HG02970 (cell line): ENCODE measurements at regions not wholly inside any gene's neighbourhood (a gene's known extent, or its start where the extent isn't known, plus 50 kb on each side); places are given as distances from the start of the nearest gene placed in this dataset.
A peak's percentile ranks its signal among the peaks of the same experiment; 100 is the strongest.

Source experiments
- ATAC-seq: cut with Tn5 transposase; IDR thresholded peaks from one replicate; pipeline ENCODE4 v1.9.1; 2021; ENCODE audit warnings: mild to moderate bottlenecking, moderate library complexity, moderate number of reproducible peaks; ENCODE audit not compliant: unreplicated experiment, low FRiP score

DNA sequence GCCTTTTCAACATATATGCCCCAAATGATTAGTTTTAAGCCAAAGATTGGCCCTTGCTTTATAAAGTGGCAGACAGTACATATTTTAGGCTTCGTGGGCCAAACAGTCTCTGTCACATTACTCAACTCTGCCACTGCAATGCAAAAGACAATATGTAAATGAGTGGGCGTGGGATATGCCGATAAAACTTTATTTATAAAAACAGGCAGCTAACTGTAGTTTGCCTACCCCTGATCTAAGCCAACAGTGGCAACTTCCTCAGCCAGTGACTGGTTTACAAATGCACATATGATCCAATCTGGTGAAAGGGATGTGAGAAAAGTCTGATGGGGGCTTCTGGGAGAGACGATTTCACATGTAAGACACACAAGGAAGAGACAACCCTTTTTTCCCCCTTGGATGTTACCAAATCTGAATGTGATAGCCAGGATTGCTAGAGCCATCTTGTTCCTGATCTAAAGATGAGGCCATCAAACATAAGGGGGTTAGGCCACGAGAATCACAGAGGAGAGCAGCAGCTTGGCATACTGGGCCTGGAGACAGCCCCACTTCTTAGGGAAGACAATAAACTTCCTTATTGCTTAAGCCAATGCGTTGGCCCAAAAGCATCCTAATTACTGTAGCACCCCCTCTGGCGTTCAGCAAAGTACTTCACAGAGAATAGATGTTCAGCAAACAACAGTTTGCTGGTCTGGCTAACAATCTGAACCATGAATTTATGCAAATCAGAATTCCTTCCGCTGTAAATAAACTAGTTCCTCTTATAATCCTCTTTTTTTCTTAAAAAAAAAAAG is 75.2 kb upstream of the TMCC3 start:
- ATAC-seq, result no peak

GRCh38 chr12:94722664-94723063 is 72.3 kb upstream of the TMCC3 start:
- no peak for ATAC-seq

DNA sequence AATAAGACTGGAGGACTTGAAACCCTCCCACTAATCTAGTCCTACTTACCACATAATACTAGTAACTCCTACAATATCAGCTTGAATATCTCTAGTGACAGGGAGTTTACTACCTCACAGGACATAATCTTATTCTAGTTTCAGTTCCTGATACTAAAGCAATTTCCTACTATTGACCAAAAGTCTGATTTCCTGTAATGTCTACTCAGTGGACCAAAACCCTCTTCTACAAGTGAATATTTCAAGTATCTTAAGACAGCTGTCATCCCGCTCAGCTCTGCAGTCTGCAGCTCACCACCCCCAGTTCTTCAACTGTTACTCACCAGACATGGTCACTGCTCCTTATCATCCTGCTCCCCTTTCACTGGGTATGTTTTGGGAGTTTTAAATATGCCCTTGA is 70.8 kb upstream of the TMCC3 start:
- peak; percentile 82 for ATAC-seq

DNA sequence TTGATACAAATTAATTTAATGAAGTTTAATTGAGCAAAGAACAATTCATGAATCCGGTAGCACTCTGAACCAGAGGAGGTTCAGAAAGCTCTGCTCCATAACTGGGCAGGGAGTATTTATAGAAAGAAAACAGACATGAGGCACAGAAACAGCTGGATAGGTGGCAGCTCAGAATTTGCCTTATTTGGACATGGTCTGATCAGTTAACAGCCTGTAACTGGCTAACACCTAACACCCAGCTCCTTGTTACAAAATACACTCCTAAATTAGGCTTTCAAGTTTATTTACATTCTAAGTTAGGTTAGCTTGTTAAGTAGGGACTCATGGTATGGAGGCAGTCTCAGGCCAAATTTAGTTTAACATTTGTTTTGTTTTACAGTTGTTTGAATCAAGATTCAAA is 67.8 kb upstream of the TMCC3 start:
- ATAC-seq, result no peak

GRCh38 chr12:94717656-94718055 is 67.3 kb upstream of the TMCC3 start:
- ATAC-seq, result no peak

GRCh38 chr12:94717108-94717507 is 66.8 kb upstream of the TMCC3 start:
- no peak for ATAC-seq

DNA sequence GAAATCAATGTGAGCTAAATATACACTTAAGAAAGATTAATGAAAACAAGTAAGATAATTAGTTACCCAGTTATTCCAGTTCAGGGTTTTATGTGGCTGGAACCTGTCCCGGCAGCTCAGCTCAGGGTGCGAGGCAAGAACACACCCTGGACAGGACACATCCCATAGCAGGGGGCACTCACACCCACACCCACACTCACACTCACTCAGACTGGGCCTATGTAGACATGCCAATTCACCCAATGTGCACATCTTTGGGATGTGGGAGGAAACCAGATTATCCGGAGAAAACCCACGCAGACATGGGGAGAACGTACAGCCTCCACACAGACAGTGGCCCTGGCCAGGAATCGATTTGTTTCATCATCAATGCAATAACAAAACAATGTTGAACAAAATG is 66.0 kb upstream of the TMCC3 start:
- ATAC-seq, result no peak

DNA sequence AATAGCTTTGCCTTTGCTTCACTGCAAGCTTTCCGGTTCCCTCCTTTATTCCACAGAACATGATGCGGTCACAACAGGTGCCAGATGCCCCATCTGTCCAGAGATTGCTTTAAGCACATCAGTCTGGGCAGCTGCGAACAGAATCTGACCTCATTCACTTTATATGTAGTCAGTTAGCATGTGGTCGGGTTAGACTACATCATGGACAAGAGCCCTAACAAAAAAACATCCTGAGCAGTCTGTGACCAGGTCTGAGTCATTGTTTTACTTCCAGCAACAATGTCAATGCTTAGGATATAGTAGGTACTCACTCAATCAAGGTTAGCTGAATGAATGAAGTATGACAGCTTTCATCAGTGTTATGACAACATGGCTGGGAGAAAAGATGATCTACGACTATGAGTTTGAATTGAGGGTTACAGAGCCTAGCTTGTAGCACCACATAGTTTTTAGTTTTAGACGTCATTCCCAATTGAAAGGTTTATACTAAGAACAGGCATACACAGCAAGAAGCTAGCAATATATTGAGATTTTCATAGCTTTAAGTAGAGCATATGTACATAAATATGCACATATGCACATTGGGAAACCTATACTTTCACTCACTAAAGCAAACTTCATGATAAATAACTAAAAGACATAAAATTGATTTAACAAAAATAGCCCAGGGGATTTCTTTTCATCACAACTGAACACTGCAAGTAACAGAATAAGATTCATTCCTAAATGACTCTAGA is 64.2 kb upstream of the TMCC3 start:
- no peak for ATAC-seq

GRCh38 chr12:94712815-94713515 is 62.6 kb upstream of the TMCC3 start:
- ATAC-seq, result no peak

DNA sequence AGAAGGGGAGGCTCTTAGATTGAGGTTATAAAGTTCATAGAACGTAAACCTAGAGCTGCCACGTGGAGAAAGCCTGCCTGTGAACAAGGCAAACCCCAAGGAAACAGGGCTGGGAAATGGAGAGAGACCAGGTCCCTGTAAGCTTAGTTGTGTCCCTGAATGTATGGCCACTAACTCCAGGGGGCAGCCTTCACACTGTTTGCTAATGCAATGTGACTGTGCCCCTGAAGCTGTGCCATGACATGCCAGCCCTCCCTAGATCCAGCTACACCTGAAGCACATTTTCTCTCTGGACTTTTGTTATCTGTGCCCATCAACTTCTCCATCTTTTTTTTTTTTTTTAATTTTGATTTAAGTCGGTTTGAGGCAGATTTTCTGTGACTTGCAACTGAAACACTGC is 60.6 kb upstream of the TMCC3 start:
- ATAC-seq, result no peak

DNA sequence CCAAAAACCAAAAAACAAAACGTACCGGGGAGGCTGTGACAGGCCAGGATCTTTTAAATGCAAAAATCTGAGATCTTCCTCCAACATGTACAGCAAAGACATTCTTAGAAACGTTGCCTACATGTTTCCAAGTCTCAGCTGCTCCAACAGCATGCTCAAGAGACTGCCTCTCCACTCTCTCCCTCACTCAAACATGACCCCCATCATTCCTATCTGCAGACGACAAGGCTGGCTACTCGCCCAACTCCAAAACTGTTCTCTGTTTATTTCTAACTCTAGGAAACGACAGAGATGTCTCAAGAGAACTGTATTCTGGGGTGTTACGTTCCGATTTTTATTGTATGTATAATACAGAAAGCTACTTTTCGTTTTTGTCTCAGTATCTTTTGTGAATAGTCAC is 57.5 kb upstream of the TMCC3 start:
- ATAC-seq, result no peak

GRCh38 chr12:94707036-94707435 is 56.7 kb upstream of the TMCC3 start:
- ATAC-seq, result no peak

DNA sequence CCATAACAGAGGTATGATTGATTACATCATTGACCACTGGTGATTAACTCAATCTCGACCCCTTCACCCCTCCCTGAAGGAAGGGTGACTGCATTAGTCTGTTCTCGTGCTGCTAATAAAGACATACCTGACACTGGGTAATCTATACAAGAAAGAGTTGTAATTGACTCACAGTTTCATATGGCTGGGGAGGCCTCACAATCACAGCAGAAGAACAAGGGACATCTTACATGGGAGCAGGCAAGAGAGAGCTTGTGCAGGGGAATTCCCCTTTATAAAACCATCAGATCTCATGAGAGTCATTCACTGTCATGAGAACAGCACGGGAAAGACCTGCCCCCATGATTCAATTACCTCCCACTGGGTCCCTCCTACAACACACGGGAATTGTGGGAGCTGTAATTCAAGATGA is 55.9 kb upstream of the TMCC3 start:
- peak; percentile 60 for ATAC-seq

DNA sequence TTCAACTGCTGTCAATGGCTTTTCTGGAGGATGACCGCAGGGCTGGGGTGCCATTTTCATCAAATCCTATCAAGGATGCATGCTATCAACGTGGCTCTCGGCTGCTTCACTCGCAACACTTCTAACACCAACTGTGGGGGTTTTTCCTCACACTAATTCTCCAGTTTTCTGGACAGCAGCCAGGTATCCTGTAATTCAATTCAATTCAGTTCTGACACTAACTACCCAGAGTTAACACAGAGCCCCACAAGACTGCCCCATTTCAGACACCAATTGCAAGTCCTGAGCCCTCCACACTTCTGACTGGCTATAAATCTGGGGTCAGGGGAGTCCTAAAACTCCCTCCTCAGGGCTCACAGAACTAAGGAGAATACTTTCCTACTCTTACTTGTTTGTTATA is 55.3 kb upstream of the TMCC3 start:
- no peak for ATAC-seq

DNA sequence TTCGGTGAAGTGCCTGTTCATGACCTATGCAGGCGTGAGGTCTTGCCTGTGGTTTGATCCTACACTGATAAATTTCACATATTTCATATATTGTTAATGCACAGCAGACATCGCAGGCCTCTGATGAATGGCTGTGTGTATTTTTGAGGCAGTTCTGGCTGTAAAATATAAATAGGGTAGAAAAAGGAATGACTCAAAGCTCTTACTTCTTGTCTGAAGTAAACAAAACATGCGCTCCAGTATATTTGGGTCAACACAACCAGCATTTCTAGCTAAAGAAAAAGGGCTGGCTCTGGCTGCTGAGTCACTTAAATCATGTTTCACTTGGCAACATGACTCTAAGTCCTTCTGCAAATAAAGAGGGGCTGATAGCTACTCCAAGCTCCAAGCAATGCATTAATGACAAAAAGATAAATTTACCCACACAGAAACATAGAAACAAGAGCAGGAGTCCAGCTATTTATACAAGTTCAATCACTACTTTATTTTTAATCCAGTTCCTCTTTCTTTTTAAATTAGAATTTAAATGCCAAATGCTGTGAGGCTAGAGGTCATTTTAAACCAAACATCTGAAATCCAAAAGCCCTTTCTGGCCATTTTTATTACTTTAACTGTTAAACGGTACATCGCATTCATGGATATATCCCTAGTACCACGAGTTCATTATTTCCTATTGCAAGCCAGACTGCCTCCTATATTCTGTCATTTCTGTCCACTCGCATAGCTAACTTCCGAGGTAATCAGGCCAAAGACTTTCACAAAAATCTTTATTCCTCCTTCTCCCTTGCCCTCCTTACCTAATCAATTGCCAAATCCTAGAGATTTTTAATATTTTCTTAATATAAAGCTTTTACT is 54.3 kb upstream of the TMCC3 start:
- ATAC-seq, result no peak

DNA sequence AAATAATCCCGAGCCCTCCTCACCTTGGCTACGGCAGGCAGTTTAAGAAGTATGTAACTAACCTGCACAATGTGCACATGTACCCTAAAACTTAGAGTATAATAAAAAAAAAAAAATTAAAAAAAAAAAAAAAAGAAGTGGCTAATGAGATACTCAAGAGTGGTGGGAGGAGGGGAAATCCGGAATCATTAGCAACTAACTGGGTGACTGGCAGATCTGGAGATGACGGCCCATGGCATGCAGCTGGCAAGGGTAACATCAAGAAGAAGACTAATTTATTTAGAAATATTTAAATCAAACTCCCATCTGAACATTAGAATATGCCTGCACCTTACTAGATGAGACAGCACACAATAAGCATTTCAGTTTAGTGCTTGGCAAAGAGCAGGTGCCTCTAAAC is 52.3 kb upstream of the TMCC3 start:
- no peak for ATAC-seq

GRCh38 chr12:94701711-94702110 is 51.4 kb upstream of the TMCC3 start:
- ATAC-seq, result no peak

DNA sequence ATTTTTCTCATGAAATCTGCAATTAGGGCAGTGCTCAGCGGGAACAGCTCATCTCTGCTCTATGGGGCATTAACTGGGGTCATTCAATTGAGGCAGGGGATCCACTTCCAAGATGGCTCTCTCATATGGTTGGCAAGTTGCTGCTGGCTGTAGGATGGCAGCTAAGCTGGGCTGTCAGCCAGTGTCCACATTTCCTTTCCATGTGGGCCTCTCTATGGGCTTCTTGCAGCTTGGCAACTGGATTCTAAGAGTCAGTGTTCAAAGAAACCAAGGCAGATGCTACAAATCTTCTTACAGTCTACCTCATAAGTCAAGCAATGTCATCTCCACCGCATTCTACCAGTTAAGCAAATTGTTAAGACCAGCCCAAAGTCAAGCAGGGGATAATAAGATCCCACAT is 50.3 kb upstream of the TMCC3 start:
- ATAC-seq, result no peak
